Ishikawa (cell line): ENCODE measurements at regions not wholly inside any gene's neighbourhood (a gene's known extent, or its start where the extent isn't known, plus 50 kb on each side); places are given as distances from the start of the nearest gene placed in this dataset.

Experiments
- CEBPB ChIP-seq: IDR thresholded peaks from 2 replicates; pipeline ENCODE4 v1.6.1; 2012
- CREB1 ChIP-seq: IDR thresholded peaks from 2 replicates; pipeline ENCODE4 v1.6.1; 2012; ENCODE audit warnings: low read depth
- EGR1 ChIP-seq: IDR thresholded peaks from 2 replicates; pipeline ENCODE4 v1.6.1; 2012
- EP300 ChIP-seq: IDR thresholded peaks from 2 replicates; pipeline ENCODE4 v1.6.1; 2012; ENCODE audit warnings: borderline replicate concordance
- FOXM1 ChIP-seq: IDR thresholded peaks from 2 replicates; pipeline ENCODE4 v1.6.1; 2012; ENCODE audit warnings: low read depth, borderline replicate concordance
- MAX ChIP-seq: IDR thresholded peaks from 2 replicates; pipeline ENCODE4 v1.6.1; 2012
- NFIC ChIP-seq: IDR thresholded peaks from 2 replicates; pipeline ENCODE4 v1.6.1; 2012
- RAD21 ChIP-seq: IDR thresholded peaks from 2 replicates; pipeline ENCODE4 v1.6.1; 2012; ENCODE audit warnings: low read depth
- REST ChIP-seq: IDR thresholded peaks from 2 replicates; pipeline ENCODE4 v1.6.1; 2012; ENCODE audit warnings: low read depth, mild to moderate bottlenecking
- TAF1 ChIP-seq: IDR thresholded peaks from 2 replicates; pipeline ENCODE4 v1.6.1; 2012; ENCODE audit warnings: low read depth, mild to moderate bottlenecking
- TCF12 ChIP-seq: IDR thresholded peaks from 2 replicates; pipeline ENCODE4 v1.6.1; 2012; ENCODE audit warnings: low read depth
- TEAD4 ChIP-seq: IDR thresholded peaks from 2 replicates; pipeline ENCODE4 v1.6.1; 2012
- USF1 ChIP-seq: IDR thresholded peaks from 2 replicates; pipeline ENCODE4 v1.6.1; 2012
- YY1 ChIP-seq: IDR thresholded peaks from 2 replicates; pipeline ENCODE4 v1.6.1; 2012; ENCODE audit warnings: low read depth
- ZBTB7A ChIP-seq: IDR thresholded peaks from 2 replicates; pipeline ENCODE4 v1.6.1; 2012; ENCODE audit warnings: low read depth

GRCh38 chr3:117625174-117625573 is 915.6 kb downstream of the TUSC7 start:
- TF ChIP-seq REST (no peak), FOXM1 (no peak), USF1 (no peak), RAD21 (no peak), TAF1 (no peak)

GRCh38 chr3:117626577-117626976 is 917.0 kb downstream of the TUSC7 start:
- TF ChIP-seq EGR1 (no peak), TCF12 (no peak), RAD21 (no peak), REST (no peak), MAX (no peak), CREB1 (no peak), ZBTB7A (no peak), TAF1 (no peak), TEAD4 (no peak), YY1 (no peak), FOXM1 (no peak)

- TF ChIP-seq TEAD4 = no peak
- TF ChIP-seq TCF12 = no peak
- TF ChIP-seq CREB1 = no peak
- TF ChIP-seq RAD21 = no peak
- TF ChIP-seq USF1 = peak; percentile 88
- TF ChIP-seq CEBPB = no peak
- no peak for TF ChIP-seq EP300
- TF ChIP-seq TAF1 = no peak
- TF ChIP-seq NFIC = peak; percentile 73
- no peak for TF ChIP-seq ZBTB7A
- no peak for TF ChIP-seq FOXM1
- no peak for TF ChIP-seq MAX
- TF ChIP-seq REST = no peak
- no peak for TF ChIP-seq YY1
- no peak for TF ChIP-seq EGR1
These were observed 919.3 kb downstream of the TUSC7 start for GRCh38 chr3:117628823-117629291.

GRCh38 chr3:117629505-117629904 is 919.9 kb downstream of the TUSC7 start:
- TF ChIP-seq EP300 (no peak), NFIC (no peak), REST (no peak), USF1 (no peak), TEAD4 (no peak), CEBPB (no peak), MAX (no peak)
